ENCODE measurements at regions not wholly inside any gene's neighbourhood (a gene's known extent, or its start where the extent isn't known, plus 50 kb on each side); places are given as distances from the start of the nearest gene placed in this dataset.
A peak's percentile ranks its signal among the peaks of the same experiment; 100 is the strongest.

DNA sequence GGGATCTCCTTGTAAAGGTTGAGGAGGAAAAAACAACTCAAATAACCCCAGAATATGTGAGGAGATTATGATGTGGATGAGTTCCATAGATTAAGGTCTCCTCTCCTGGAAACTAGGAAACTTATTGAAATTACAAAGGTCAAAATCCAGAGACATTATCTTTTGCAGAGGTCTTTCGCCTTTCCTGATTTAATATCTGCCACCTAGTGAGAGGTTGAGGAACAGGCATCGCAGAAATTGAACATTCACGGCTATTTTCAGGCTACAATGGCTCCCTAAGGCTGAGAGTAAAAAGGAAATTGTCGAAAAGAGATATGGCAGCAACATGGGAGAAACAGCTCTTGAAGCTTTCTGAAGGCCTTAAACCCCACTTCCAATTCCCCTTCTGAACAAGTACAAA, 127.5 kb upstream of the PLCXD3 start:
- TF ChIP-seq, protein P1, sequence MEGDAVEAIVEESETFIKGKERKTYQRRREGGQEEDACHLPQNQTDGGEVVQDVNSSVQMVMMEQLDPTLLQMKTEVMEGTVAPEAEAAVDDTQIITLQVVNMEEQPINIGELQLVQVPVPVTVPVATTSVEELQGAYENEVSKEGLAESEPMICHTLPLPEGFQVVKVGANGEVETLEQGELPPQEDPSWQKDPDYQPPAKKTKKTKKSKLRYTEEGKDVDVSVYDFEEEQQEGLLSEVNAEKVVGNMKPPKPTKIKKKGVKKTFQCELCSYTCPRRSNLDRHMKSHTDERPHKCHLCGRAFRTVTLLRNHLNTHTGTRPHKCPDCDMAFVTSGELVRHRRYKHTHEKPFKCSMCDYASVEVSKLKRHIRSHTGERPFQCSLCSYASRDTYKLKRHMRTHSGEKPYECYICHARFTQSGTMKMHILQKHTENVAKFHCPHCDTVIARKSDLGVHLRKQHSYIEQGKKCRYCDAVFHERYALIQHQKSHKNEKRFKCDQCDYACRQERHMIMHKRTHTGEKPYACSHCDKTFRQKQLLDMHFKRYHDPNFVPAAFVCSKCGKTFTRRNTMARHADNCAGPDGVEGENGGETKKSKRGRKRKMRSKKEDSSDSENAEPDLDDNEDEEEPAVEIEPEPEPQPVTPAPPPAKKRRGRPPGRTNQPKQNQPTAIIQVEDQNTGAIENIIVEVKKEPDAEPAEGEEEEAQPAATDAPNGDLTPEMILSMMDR (conservative IDR thresholded peaks at IDR 0.05), result peak; percentile 71
- 87 to 100% methylated on average over 1 to 4 of the region's 4 CpGs for WGBS, 2 experiments (ENCODE audit: insufficient coverage in 1 of 2, insufficient read length in 1 of 2)
- H3K9me3 Mint-ChIP-seq, result peaks cover 5% of the 10 kb centered on the region
- H3K27me3 Mint-ChIP-seq (ENCODE audit: insufficient read depth), result no peaks in the 10 kb centered on the region
- Histone ChIP-seq H3K9ac (ENCODE audit: extremely low read depth, low read length, poor library complexity, severe bottlenecking) (no peak overlapping the region), H3K9me3 (ENCODE audit: control insufficient read depth, low read length) (no peaks in the 10 kb centered on the region), H3K27me3 (ENCODE audit: control insufficient read depth, insufficient read depth, low read length, poor library complexity, severe bottlenecking) (no peaks in the 10 kb centered on the region), H3K27ac (ENCODE audit: low read depth, low read length) (no peak overlapping the region), H3K4me3 (ENCODE audit: low read length) (no peak overlapping the region), H3K4me1 (ENCODE audit: control insufficient read depth, insufficient read depth, low read length) (peaks cover 2% of the 10 kb centered on the region), H3K36me3 (ENCODE audit: control insufficient read depth, insufficient read depth, low read length) (no peaks in the 10 kb centered on the region)
- no peak for DNase-seq
- H3K4me3 Mint-ChIP-seq, result no peak overlapping the region
- H3K27ac Mint-ChIP-seq, result peak overlapping the region; percentile 12
- no peaks in the 10 kb centered on the region for H3K36me3 Mint-ChIP-seq (ENCODE audit: low read depth)
- H3K4me1 Mint-ChIP-seq, result peaks cover 14% of the 10 kb centered on the region

DNA sequence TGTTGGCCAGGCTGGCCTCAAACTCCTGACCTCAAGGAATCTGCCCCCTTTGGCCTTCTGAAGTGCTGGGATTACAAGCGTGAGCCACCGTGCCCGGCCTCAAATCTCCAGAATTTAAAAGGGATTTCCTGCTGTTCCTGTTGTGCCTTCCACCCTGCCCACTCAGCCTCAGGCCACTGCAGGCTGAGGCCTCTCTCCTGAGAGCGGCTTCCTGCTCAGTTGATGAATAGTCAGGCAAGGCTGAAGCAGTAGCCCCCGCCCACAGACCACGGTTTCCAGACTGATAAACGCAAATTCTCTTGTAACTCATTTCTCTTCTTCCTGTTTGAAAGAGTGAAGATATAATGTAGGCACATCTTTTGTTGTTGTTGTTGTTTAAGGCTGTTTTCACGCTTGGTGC, 127.0 kb upstream of the PLCXD3 start:
- H3K27ac Mint-ChIP-seq, result peak overlapping the region; percentile 12
- Histone ChIP-seq H3K4me1 (ENCODE audit: control insufficient read depth, insufficient read depth, low read length) (peaks cover 2% of the 10 kb centered on the region), H3K9ac (ENCODE audit: extremely low read depth, low read length, poor library complexity, severe bottlenecking) (no peak overlapping the region), H3K36me3 (ENCODE audit: control insufficient read depth, insufficient read depth, low read length) (no peaks in the 10 kb centered on the region), H3K27me3 (ENCODE audit: control insufficient read depth, insufficient read depth, low read length, poor library complexity, severe bottlenecking) (no peaks in the 10 kb centered on the region), H3K9me3 (ENCODE audit: control insufficient read depth, low read length) (no peaks in the 10 kb centered on the region), H3K27ac (ENCODE audit: low read depth, low read length) (no peak overlapping the region), H3K4me3 (ENCODE audit: low read length) (no peak overlapping the region)
- no peak overlapping the region for H3K4me3 Mint-ChIP-seq
- peaks cover 5% of the 10 kb centered on the region for H3K9me3 Mint-ChIP-seq
- H3K36me3 Mint-ChIP-seq (ENCODE audit: low read depth), result no peaks in the 10 kb centered on the region
- H3K4me1 Mint-ChIP-seq, result peaks cover 14% of the 10 kb centered on the region
- 70 to 78% methylated on average over 2 to 8 of the region's 8 CpGs for WGBS, 2 experiments (ENCODE audit: insufficient coverage in 1 of 2, insufficient read length in 1 of 2)
- TF ChIP-seq, protein P1 (conservative IDR thresholded peaks at IDR 0.05), result no peak
- no peaks in the 10 kb centered on the region for H3K27me3 Mint-ChIP-seq (ENCODE audit: insufficient read depth)
- DNase-seq, result peak; percentile 64

DNA sequence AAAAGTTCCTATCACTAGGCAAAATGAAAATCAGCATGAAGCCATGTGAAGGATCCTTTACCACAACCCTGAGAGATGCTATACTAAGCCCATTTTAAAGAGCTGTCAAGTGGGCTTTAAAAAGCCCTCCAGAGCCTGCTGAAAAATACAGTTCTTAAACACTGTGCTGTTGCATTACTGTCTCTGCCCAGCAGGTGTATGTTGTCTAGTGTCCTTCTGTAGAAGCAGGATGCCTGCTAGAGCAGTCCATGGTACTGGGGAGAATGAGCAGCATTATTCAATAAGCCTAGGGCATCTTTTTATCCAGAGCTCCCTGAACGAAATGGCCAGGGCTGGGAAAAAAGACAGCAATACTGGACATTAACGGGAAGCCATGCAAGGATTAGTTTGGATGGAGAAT, 126.2 kb upstream of the PLCXD3 start:
- peak; percentile 80 for DNase-seq
- H3K36me3 ChIP-seq (ENCODE audit: control insufficient read depth, insufficient read depth, low read length), result no peaks in the 10 kb centered on the region
- peaks cover 5% of the 10 kb centered on the region for H3K9me3 Mint-ChIP-seq
- no peak overlapping the region for H3K4me3 ChIP-seq (ENCODE audit: low read length)
- WGBS, 2 experiments (ENCODE audit: insufficient coverage in 1 of 2, insufficient read length in 1 of 2), result 87 to 100% methylated on average over 2 of the region's 2 CpGs
- TF ChIP-seq, protein P1 (conservative IDR thresholded peaks at IDR 0.05), result peak; percentile 76
- no peaks in the 10 kb centered on the region for H3K36me3 Mint-ChIP-seq (ENCODE audit: low read depth)
- H3K9me3 ChIP-seq (ENCODE audit: control insufficient read depth, low read length), result no peaks in the 10 kb centered on the region
- peaks cover 14% of the 10 kb centered on the region for H3K4me1 Mint-ChIP-seq
- peaks cover 2% of the 10 kb centered on the region for H3K4me1 ChIP-seq (ENCODE audit: control insufficient read depth, insufficient read depth, low read length)
- no peaks in the 10 kb centered on the region for H3K27me3 Mint-ChIP-seq (ENCODE audit: insufficient read depth)
- H3K9ac ChIP-seq (ENCODE audit: extremely low read depth, low read length, poor library complexity, severe bottlenecking), result no peak overlapping the region
- no peak overlapping the region for H3K27ac Mint-ChIP-seq
- no peak overlapping the region for H3K27ac ChIP-seq (ENCODE audit: low read depth, low read length)
- H3K27me3 ChIP-seq (ENCODE audit: control insufficient read depth, insufficient read depth, low read length, poor library complexity, severe bottlenecking), result no peaks in the 10 kb centered on the region
- no peak overlapping the region for H3K4me3 Mint-ChIP-seq
